Tibial nerve (tissue), 4 donors: ENCODE measurements at regions not wholly inside any gene's neighbourhood (a gene's known extent, or its start where the extent isn't known, plus 50 kb on each side); places are given as distances from the start of the nearest gene placed in this dataset.

Experiments
- DNase-seq, 2 donors: peaks; one replicate each; pipeline ENCODE4 v3.0.0-alpha.2; 2019; ENCODE audit warnings: low spot score in 2 of 2
- H3K27ac ChIP-seq, 4 donors: fragments of 200-600 bp; sonication (generic) in 3 of 4; one replicate each; pipeline ENCODE4 v1.5.1; 2017 to 2019; ENCODE audit warnings: mild to moderate bottlenecking in 1 of 4
- H3K27me3 ChIP-seq, 2 donors: fragments of 200-600 bp; sonication (generic) in 1 of 2; one replicate each; pipeline versions ENCODE4 v1.5.1 to v1.6.0; 2017 to 2019
- H3K36me3 ChIP-seq, 3 donors: fragments of 200-600 bp; sonication (generic); one replicate each; pipeline ENCODE4 v1.5.1; 2018 to 2019
- H3K4me1 ChIP-seq, 4 donors: fragments of 200-600 bp; sonication (generic) in 3 of 4; one replicate each; pipeline ENCODE4 v1.5.1; 2017 to 2019
- H3K4me3 ChIP-seq, 4 donors: fragments of 200-600 bp; sonication (generic) in 3 of 4; one replicate each; pipeline ENCODE4 v1.5.1; 2017 to 2019; ENCODE audit warnings: mild to moderate bottlenecking in 1 of 4, moderate library complexity in 1 of 4
- H3K9me3 ChIP-seq, 4 donors: fragments of 200-600 bp; sonication (generic) in 3 of 4; one replicate each; pipeline ENCODE4 v1.5.1; 2017 to 2019
- EP300 ChIP-seq, 2 donors: sonication (generic); formaldehyde crosslinking; IDR thresholded peaks; one replicate each; pipeline ENCODE4 v1.6.1; 2017; ENCODE audit warnings: antibody characterized with exemption in 2 of 2, mild to moderate bottlenecking in 1 of 2
- POLR2A ChIP-seq, 2 donors: fragments of 450-650 bp; IDR thresholded peaks; one replicate each; pipeline ENCODE4 v1.6.1; 2017; ENCODE audit warnings: antibody characterized with exemption in 2 of 2, mild to moderate bottlenecking in 2 of 2, moderate library complexity in 2 of 2
- WGBS, 2 donors: methylation state at CpG; one replicate each; pipeline ENCODE4 v1.1.5; 2018; 5-methylcytosine and 5-hydroxymethylcytosine counted together
- TF ChIP-seq, protein P1 (sequence below), 5 experiments: fragments of 200-600 bp in 3 of 5; fragments of 450-650 bp in 2 of 5; sonication (generic) in 3 of 5; IDR thresholded peaks; one replicate each; pipeline ENCODE4 v1.5.1; 2016 to 2019; ENCODE audit warnings: antibody characterized with exemption in 5 of 5, mild to moderate bottlenecking in 3 of 5, moderate library complexity in 2 of 5

- DNase-seq = no peak
Measured at GRCh38 chr13:80857321-80857720, 516.4 kb upstream of the SPRY2 start.

DNA sequence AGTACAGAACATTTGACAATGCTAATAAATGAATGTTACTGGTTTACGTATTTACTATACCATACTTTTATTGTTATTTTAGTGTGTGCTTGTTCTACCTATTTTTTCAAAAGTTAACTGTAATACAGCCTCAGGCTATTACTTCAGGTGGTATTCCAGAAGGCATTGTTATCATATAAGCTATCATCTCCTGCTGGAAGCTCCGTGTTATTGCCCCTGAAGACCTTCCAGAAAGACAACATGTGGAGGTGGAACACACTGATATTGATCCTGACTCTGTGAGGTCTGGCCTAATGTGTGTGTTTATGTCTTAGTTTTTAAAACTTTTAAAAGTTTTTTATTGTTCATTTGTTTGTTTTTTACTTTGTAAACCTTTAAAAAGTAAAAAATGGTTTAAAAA lies 509.8 kb upstream of the SPRY2 start:
- Histone ChIP-seq H3K27ac (no peak overlapping the region), H3K36me3 (no peaks in the 10 kb centered on the region), H3K9me3 (no peaks in the 10 kb centered on the region), H3K27me3 (no peaks in the 10 kb centered on the region), H3K4me1 (no peaks in the 10 kb centered on the region), H3K4me3 (no peak overlapping the region)
- TF ChIP-seq, protein P1, sequence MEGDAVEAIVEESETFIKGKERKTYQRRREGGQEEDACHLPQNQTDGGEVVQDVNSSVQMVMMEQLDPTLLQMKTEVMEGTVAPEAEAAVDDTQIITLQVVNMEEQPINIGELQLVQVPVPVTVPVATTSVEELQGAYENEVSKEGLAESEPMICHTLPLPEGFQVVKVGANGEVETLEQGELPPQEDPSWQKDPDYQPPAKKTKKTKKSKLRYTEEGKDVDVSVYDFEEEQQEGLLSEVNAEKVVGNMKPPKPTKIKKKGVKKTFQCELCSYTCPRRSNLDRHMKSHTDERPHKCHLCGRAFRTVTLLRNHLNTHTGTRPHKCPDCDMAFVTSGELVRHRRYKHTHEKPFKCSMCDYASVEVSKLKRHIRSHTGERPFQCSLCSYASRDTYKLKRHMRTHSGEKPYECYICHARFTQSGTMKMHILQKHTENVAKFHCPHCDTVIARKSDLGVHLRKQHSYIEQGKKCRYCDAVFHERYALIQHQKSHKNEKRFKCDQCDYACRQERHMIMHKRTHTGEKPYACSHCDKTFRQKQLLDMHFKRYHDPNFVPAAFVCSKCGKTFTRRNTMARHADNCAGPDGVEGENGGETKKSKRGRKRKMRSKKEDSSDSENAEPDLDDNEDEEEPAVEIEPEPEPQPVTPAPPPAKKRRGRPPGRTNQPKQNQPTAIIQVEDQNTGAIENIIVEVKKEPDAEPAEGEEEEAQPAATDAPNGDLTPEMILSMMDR (IDR thresholded peaks at IDR 0.05) = no peak
- TF ChIP-seq EP300 (IDR thresholded peaks at IDR 0.05) (no peak), POLR2A (IDR thresholded peaks at IDR 0.05) (no peak)
- DNase-seq = no peak
- WGBS, 2 donors = 89% methylated on average over 2 of the region's 2 CpGs

More at GRCh38 chr13:80857321-80857720, 516.4 kb upstream of the SPRY2 start:
- no peaks in the 10 kb centered on the region for H3K36me3 ChIP-seq
- H3K4me3 ChIP-seq = no peak overlapping the region
- no peak overlapping the region for H3K27ac ChIP-seq
- no peaks in the 10 kb centered on the region for H3K9me3 ChIP-seq
- H3K27me3 ChIP-seq = no peaks in the 10 kb centered on the region
- peaks cover 0 to 5% (median 0%) of the 10 kb centered on the region in 4 donors for H3K4me1 ChIP-seq
- TF ChIP-seq POLR2A (IDR thresholded peaks at IDR 0.05) = no peak
- TF ChIP-seq, protein P1 (IDR thresholded peaks at IDR 0.05) = no peak
- TF ChIP-seq EP300 (IDR thresholded peaks at IDR 0.05) = no peak

- DNase-seq = no peak
- H3K4me1 ChIP-seq = peaks cover 0 to 5% (median 0%) of the 10 kb centered on the region in 4 donors
- WGBS, 2 donors = 88 to 98% methylated on average over 1 of the region's 1 CpG
- TF ChIP-seq EP300 (IDR thresholded peaks at IDR 0.05) (no peak), POLR2A (IDR thresholded peaks at IDR 0.05) (no peak)
- no peaks in the 10 kb centered on the region for H3K36me3 ChIP-seq
- no peaks in the 10 kb centered on the region for H3K27me3 ChIP-seq
- H3K9me3 ChIP-seq = no peaks in the 10 kb centered on the region
- H3K4me3 ChIP-seq = no peak overlapping the region
- no peak overlapping the region for H3K27ac ChIP-seq
Measured at GRCh38 chr13:80844164-80844563, 503.2 kb upstream of the SPRY2 start.

DNA sequence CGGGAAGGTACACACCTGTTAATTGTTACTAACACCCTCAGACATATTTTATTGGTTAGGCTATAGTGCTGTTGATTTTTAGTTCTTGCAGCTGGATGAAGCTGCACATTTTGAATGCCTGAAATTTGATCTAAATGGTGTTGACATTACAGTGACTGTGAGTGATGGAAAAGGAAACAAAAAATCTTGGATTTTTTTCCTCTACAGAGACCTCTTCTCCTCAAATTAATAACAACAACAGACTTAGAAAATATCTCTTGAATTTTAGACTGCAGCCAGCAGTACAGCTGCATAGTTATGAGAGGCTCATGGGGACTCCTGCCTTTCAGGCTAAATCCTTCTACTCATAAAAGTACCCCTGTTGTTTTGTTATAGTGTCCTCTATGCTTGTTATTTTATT lies 500.5 kb upstream of the SPRY2 start:
- H3K9me3 ChIP-seq = peaks cover 0 to 11% (median 0%) of the 10 kb centered on the region in 4 donors
- H3K4me3 ChIP-seq = no peak overlapping the region
- H3K36me3 ChIP-seq = no peaks in the 10 kb centered on the region
- no peaks in the 10 kb centered on the region for H3K27me3 ChIP-seq
- TF ChIP-seq, protein P1 (IDR thresholded peaks at IDR 0.05) = no peak
- no peak for TF ChIP-seq POLR2A (IDR thresholded peaks at IDR 0.05)
- TF ChIP-seq EP300 (IDR thresholded peaks at IDR 0.05) = no peak
- DNase-seq = no peak
- H3K4me1 ChIP-seq = peaks cover 0 to 5% (median 0%) of the 10 kb centered on the region in 4 donors
- 49 to 61% methylated on average over 1 of the region's 1 CpG for WGBS, 2 donors
- peak overlapping the region in 2 of 4 donors; percentile 22 to 26 for H3K27ac ChIP-seq

GRCh38 chr13:80840316-80840976 lies 499.5 kb upstream of the SPRY2 start:
- H3K27ac ChIP-seq = peak overlapping the region in 2 of 4 donors; percentile 22 to 43
- H3K27me3 ChIP-seq = no peaks in the 10 kb centered on the region
- peaks cover 0 to 5% (median 0%) of the 10 kb centered on the region in 4 donors for H3K4me1 ChIP-seq
- 40 to 51% methylated on average over 7 of the region's 7 CpGs for WGBS, 2 donors
- H3K4me3 ChIP-seq = no peak overlapping the region
- no peaks in the 10 kb centered on the region for H3K36me3 ChIP-seq
- peaks cover 0 to 19% (median 0%) of the 10 kb centered on the region in 4 donors for H3K9me3 ChIP-seq
- peak in 1 of 2 donors; percentile 41 for TF ChIP-seq EP300 (IDR thresholded peaks at IDR 0.05)
- TF ChIP-seq POLR2A (IDR thresholded peaks at IDR 0.05) = no peak
- peak in 1 of 2 donors; percentile 23 for DNase-seq

DNA sequence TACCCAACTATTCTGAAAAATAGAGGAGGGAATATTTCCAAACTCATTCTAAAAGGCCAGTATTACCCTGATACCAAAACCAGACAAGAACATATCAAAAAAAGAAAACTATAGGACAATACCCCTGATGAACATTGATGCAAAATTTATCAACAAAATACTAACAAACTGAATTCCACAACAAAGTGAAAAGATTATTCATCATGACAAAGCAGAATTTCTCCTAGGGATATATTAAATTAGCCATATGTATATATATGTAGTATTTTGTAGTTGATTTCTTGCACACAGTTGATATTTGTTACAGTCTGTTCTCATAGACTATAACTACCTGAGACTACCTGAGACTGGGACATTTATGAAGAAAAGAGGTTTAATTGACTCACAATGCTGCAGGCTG lies 495.0 kb upstream of the SPRY2 start:
- no peak overlapping the region for H3K27ac ChIP-seq
- no peak for DNase-seq
- TF ChIP-seq EP300 (IDR thresholded peaks at IDR 0.05) = no peak
- no peak for TF ChIP-seq POLR2A (IDR thresholded peaks at IDR 0.05)
- TF ChIP-seq, protein P1 (IDR thresholded peaks at IDR 0.05) = no peak
- peaks cover 0 to under 1% (median 0%) of the 10 kb centered on the region in 4 donors for H3K4me1 ChIP-seq
- H3K36me3 ChIP-seq = peaks cover 0 to 8% (median 0%) of the 10 kb centered on the region in 3 donors
- H3K27me3 ChIP-seq = no peaks in the 10 kb centered on the region
- no peak overlapping the region for H3K4me3 ChIP-seq
- H3K9me3 ChIP-seq = peaks cover 0 to 46% (median 4%) of the 10 kb centered on the region in 4 donors
